Endodermal cell (in vitro differentiated cells): ENCODE measurements at regions not wholly inside any gene's neighbourhood (a gene's known extent, or its start where the extent isn't known, plus 50 kb on each side); places are given as distances from the start of the nearest gene placed in this dataset.
A peak's percentile ranks its signal among the peaks of the same experiment; 100 is the strongest.

ENCODE experiments used
- DNase-seq: peaks from one replicate; pipeline ENCODE4 v3.0.0-alpha.2; 2017
- H3K27ac ChIP-seq: 2 replicates; pipeline ENCODE4 v1.5.1; 2013; ENCODE audit warnings: mild to moderate bottlenecking, low read depth, low read length, moderate library complexity
- H3K27me3 ChIP-seq: 2 replicates; pipeline ENCODE4 v1.6.1; 2013; ENCODE audit warnings: mild to moderate bottlenecking, low read length, moderate library complexity; ENCODE audit not compliant: insufficient read depth, control insufficient read depth, poor library complexity, severe bottlenecking
- H3K36me3 ChIP-seq: 2 replicates; pipeline ENCODE4 v1.7.0; 2013; ENCODE audit warnings: mild to moderate bottlenecking, low read length, moderate library complexity; ENCODE audit not compliant: control insufficient read depth, insufficient read depth
- H3K4me1 ChIP-seq: one replicate; pipeline ENCODE4 v1.7.0; 2013; ENCODE audit warnings: low read length; ENCODE audit not compliant: control insufficient read depth, insufficient read depth
- H3K4me3 ChIP-seq: 2 replicates; pipeline ENCODE4 v1.5.1; 2013; ENCODE audit warnings: mild to moderate bottlenecking, low read length, moderate library complexity
- H3K9ac ChIP-seq: 2 replicates; pipeline ENCODE4 v1.6.1; 2013; ENCODE audit warnings: mild to moderate bottlenecking, low read length, moderate library complexity; ENCODE audit not compliant: poor library complexity, severe bottlenecking; ENCODE audit errors: extremely low read depth
- H3K9me3 ChIP-seq: 2 replicates; pipeline ENCODE4 v1.6.1; 2013; ENCODE audit warnings: mild to moderate bottlenecking, low read length, moderate library complexity; ENCODE audit not compliant: control insufficient read depth
- H3K27ac Mint-ChIP-seq: 2 replicates; pipeline ENCODE4 v1.8.0; 2020; ENCODE audit warnings: mixed read lengths
- H3K27me3 Mint-ChIP-seq: 2 replicates; pipeline ENCODE4 v1.8.0; 2021; ENCODE audit warnings: mild to moderate bottlenecking, mixed read lengths; ENCODE audit not compliant: insufficient read depth
- H3K36me3 Mint-ChIP-seq: 2 replicates; pipeline ENCODE4 v1.8.0; 2020; ENCODE audit warnings: low read depth, mixed read lengths
- H3K4me1 Mint-ChIP-seq: 2 replicates; pipeline ENCODE4 v1.8.0; 2020; ENCODE audit warnings: mixed read lengths
- H3K4me3 Mint-ChIP-seq: 2 replicates; pipeline ENCODE4 v1.8.0; 2020; ENCODE audit warnings: mild to moderate bottlenecking, moderate library complexity, mixed read lengths
- H3K9me3 Mint-ChIP-seq: 2 replicates; pipeline ENCODE4 v1.8.0; 2020; ENCODE audit warnings: mild to moderate bottlenecking, mixed read lengths
- WGBS, 2 experiments: methylation state at CpG; one replicate each; pipeline versions ENCODE4 v1.1.5 to v1.1.7; 2013; ENCODE audit warnings: missing lambda C conversion rate in 2 of 2, mixed read lengths in 1 of 2; ENCODE audit not compliant: insufficient coverage in 1 of 2, insufficient read length in 1 of 2; 5-methylcytosine and 5-hydroxymethylcytosine counted together
- TF ChIP-seq, protein P1 (sequence below): fragments of 200-600 bp; sonication (generic); conservative IDR thresholded peaks from 2 replicates; pipeline ENCODE4 v1.5.0; 2021; ENCODE audit warnings: antibody characterized with exemption, mild to moderate bottlenecking

DNA sequence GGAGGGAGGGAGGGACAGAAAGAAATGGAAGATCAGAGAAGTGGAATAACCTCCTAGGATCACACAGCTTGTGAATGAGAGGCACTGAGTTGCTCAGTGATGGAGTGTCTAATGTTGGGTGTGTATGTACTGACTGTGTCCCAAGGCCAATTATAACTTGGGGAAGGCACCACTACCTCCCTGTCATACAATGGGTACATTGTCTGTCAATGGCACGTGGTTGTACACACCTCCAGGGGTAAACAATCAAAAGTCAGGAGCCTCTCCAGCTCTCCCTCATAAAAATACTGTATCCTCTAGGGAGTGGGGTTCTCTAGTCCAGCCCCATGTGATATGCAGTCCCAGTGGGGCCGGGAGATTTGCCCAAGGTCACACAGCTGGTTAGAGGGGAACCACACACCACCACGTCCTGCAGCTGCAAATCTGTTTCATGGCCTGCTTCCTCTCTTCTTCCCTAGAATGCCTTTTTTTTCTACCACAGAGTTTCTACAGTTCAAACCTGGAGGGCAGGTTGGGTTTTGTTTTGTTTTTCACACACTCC is 112.5 kb downstream of the SNX5 start:
- Histone ChIP-seq H3K9me3 (no peaks in the 10 kb centered on the region), H3K4me3 (no peak overlapping the region), H3K9ac (no peak overlapping the region), H3K36me3 (no peaks in the 10 kb centered on the region), H3K4me1 (peaks cover 4% of the 10 kb centered on the region), H3K27ac (no peak overlapping the region), H3K27me3 (no peaks in the 10 kb centered on the region)
- TF ChIP-seq, protein P1, sequence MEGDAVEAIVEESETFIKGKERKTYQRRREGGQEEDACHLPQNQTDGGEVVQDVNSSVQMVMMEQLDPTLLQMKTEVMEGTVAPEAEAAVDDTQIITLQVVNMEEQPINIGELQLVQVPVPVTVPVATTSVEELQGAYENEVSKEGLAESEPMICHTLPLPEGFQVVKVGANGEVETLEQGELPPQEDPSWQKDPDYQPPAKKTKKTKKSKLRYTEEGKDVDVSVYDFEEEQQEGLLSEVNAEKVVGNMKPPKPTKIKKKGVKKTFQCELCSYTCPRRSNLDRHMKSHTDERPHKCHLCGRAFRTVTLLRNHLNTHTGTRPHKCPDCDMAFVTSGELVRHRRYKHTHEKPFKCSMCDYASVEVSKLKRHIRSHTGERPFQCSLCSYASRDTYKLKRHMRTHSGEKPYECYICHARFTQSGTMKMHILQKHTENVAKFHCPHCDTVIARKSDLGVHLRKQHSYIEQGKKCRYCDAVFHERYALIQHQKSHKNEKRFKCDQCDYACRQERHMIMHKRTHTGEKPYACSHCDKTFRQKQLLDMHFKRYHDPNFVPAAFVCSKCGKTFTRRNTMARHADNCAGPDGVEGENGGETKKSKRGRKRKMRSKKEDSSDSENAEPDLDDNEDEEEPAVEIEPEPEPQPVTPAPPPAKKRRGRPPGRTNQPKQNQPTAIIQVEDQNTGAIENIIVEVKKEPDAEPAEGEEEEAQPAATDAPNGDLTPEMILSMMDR, result no peak
- peaks cover 32% of the 10 kb centered on the region for H3K4me1 Mint-ChIP-seq
- H3K27me3 Mint-ChIP-seq, result peaks cover 11% of the 10 kb centered on the region
- DNase-seq, result no peak
- 92 to 100% methylated on average over 2 to 3 of the region's 3 CpGs for WGBS, 2 experiments
- peaks cover 2% of the 10 kb centered on the region for H3K9me3 Mint-ChIP-seq
- H3K4me3 Mint-ChIP-seq, result no peak overlapping the region
- H3K27ac Mint-ChIP-seq, result no peak overlapping the region
- H3K36me3 Mint-ChIP-seq, result no peaks in the 10 kb centered on the region

DNA sequence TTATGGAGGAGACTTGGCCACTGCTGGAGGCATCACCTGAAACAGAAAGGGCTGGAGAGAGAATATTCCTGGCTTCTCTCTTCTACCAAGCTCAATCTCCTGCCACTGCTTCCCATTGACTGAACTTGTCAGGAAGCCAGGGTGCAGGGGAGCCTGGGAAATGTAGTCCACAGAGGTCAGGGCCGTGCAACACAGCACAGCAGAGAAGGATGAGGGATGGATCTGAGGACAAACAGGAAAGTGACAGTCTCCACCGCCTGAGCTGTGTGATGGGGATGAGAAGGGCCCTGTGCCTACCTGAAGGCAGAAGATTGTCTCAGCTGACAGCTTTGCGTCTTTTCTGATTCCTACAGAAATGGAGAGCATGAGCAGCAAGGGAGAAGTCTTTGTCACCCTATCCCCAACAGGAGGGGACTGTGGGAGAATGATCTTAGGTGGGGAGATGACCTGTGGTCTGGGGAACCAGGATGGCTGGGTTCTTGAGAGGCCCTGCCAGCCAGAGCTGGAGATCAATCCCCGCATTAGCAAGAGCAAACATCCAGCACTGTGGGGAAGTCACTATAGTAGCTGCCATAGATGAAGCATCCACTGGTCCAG is 114.2 kb downstream of the SNX5 start:
- peak; percentile 89 for DNase-seq
- H3K9me3 Mint-ChIP-seq, result peaks cover 5% of the 10 kb centered on the region
- peaks cover 26% of the 10 kb centered on the region for H3K4me1 Mint-ChIP-seq
- Histone ChIP-seq H3K36me3 (no peaks in the 10 kb centered on the region), H3K4me3 (no peak overlapping the region), H3K4me1 (peaks cover 4% of the 10 kb centered on the region), H3K27me3 (no peaks in the 10 kb centered on the region), H3K9me3 (no peaks in the 10 kb centered on the region), H3K9ac (no peak overlapping the region), H3K27ac (no peak overlapping the region)
- no peaks in the 10 kb centered on the region for H3K36me3 Mint-ChIP-seq
- no peak overlapping the region for H3K4me3 Mint-ChIP-seq
- WGBS, 2 experiments, result 33 to 58% methylated on average over 3 to 4 of the region's 4 CpGs
- TF ChIP-seq, protein P1, result no peak
- H3K27ac Mint-ChIP-seq, result no peak overlapping the region
- H3K27me3 Mint-ChIP-seq, result peaks cover 19% of the 10 kb centered on the region

DNA sequence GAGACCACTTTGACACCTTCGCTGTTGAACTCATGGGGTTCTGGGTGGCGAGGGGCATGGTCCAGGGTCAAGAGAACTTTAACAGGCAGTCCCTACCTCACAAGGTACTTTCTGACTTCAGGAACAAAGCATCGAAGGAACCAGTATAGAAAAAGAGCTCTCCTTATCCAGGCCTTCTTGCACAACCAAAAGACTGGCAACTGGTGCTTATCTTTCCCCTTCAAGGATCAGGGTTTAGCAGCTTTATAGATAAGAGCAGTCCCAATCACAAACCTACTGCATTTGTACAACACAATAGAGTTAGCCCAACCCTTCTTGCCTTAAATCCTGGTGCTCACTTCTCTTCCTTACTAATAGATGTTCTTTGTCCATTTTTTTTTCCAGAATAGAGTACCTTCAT is 116.3 kb downstream of the SNX5 start:
- TF ChIP-seq, protein P1, result no peak
- WGBS, 2 experiments, result 77 to 79% methylated on average over 2 to 3 of the region's 3 CpGs
- H3K4me1 ChIP-seq, result peaks cover 4% of the 10 kb centered on the region
- H3K27ac ChIP-seq, result no peak overlapping the region
- peak overlapping the region; percentile 60 for H3K27ac Mint-ChIP-seq
- DNase-seq, result no peak
- H3K36me3 Mint-ChIP-seq, result no peaks in the 10 kb centered on the region
- H3K36me3 ChIP-seq, result no peaks in the 10 kb centered on the region
- peaks cover 7% of the 10 kb centered on the region for H3K9me3 Mint-ChIP-seq
- no peaks in the 10 kb centered on the region for H3K9me3 ChIP-seq
- no peak overlapping the region for H3K4me3 Mint-ChIP-seq
- peaks cover 40% of the 10 kb centered on the region for H3K27me3 Mint-ChIP-seq
- no peak overlapping the region for H3K4me3 ChIP-seq
- H3K4me1 Mint-ChIP-seq, result peaks cover 26% of the 10 kb centered on the region
- H3K27me3 ChIP-seq, result peaks cover 17% of the 10 kb centered on the region
- H3K9ac ChIP-seq, result no peak overlapping the region
